IPS DF 6.9 (cell line): ENCODE measurements at regions not wholly inside any gene's neighbourhood (a gene's known extent, or its start where the extent isn't known, plus 50 kb on each side); places are given as distances from the start of the nearest gene placed in this dataset.
"Not testable (repeated sequence)": the region's sequence is repeated elsewhere in the genome, so short reads cannot be mapped to it uniquely, and the experiment has no call there.

Experiments used
- DNase-seq: peaks from one replicate; pipeline ENCODE4 v3.0.0-alpha.2; 2013; ENCODE audit warnings: low read depth, low spot score
- H3K27ac ChIP-seq: one replicate; pipeline ENCODE4 v1.5.1; 2013; ENCODE audit warnings: low read length, control low read depth
- H3K27me3 ChIP-seq: 2 replicates; pipeline ENCODE4 v1.6.1; 2013; ENCODE audit warnings: mild to moderate bottlenecking, low read length; ENCODE audit not compliant: control insufficient read depth, insufficient read depth
- H3K36me3 ChIP-seq: 2 replicates; pipeline ENCODE4 v1.6.1; 2013; ENCODE audit warnings: low read length; ENCODE audit not compliant: control insufficient read depth, insufficient read depth
- H3K4me1 ChIP-seq: 2 replicates; pipeline ENCODE4 v1.6.1; 2013; ENCODE audit warnings: low read length; ENCODE audit not compliant: control insufficient read depth, insufficient read depth
- H3K4me3 ChIP-seq: 2 replicates; pipeline ENCODE4 v1.5.1; 2013; ENCODE audit warnings: mild to moderate bottlenecking, low read length
- H3K9me3 ChIP-seq: 2 replicates; pipeline ENCODE4 v1.6.1; 2013; ENCODE audit warnings: low read length, inconsistent platforms; ENCODE audit not compliant: control insufficient read depth, insufficient read depth
- WGBS: extraction: QIAGEN DNeasy Blood & Tissue Kit; methylation state at CpG from one replicate; pipeline ENCODE4 v1.1.7; 2013; ENCODE audit warnings: mixed read lengths, missing lambda C conversion rate; ENCODE audit not compliant: insufficient read length, insufficient coverage; 5-methylcytosine and 5-hydroxymethylcytosine counted together

DNA sequence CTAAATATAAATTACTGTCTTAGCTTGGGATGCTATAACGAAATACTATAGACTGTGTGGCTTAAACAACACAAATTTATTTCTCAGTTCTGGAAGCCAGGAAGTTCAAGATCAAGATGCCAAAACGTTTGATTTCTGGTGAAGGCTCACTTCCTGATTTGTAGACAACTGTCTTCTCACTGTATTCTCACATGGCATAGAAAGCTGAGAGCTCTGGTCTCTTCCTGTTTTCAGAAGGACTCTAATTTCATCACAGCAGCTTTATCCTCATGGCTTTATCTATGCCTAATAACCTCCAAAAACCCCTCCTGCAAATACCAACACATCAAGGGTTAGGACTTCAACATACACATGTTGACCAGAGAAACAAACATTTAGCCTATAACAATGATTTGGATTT lies 1795.5 kb downstream of the MRPL39 start:
- H3K9me3 ChIP-seq: peaks cover 5% of the 10 kb centered on the region

DNA sequence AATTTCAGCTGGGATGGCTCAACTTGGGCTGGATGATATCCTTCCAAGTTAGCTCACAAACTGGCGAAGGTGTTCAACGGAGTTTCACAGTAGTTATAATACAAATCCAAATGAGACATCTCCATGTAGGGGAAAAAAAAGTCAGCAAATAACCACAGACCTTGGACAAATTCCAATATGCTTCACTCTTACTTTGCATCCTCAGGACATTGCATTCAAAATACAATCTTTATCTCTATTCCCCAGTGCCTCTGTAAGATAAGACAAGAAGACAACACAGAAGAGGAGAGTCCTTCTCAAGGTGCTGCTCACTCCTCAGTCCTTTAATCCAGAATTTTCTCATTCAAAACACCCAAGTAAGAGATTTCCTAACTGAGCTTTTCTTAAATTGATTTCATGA lies 1797.7 kb downstream of the MRPL39 start:
- Histone ChIP-seq H3K27ac (no peak overlapping the region), H3K4me1 (no peaks in the 10 kb centered on the region), H3K27me3 (no peaks in the 10 kb centered on the region), H3K4me3 (no peak overlapping the region), H3K36me3 (no peaks in the 10 kb centered on the region), H3K9me3 (peaks cover 6% of the 10 kb centered on the region)
- no peak for DNase-seq
- WGBS: no CpG with 5 or more reads among the region's 2 CpGs

More for the DNA sequence above, 1795.5 kb downstream of the MRPL39 start:
- no peaks in the 10 kb centered on the region for H3K36me3 ChIP-seq
- H3K27me3 ChIP-seq: no peaks in the 10 kb centered on the region
- WGBS: no CpG with 5 or more reads among the region's 2 CpGs
- DNase-seq: no peak
- H3K4me3 ChIP-seq: no peak overlapping the region
- H3K27ac ChIP-seq: no peak overlapping the region
- H3K4me1 ChIP-seq: no peaks in the 10 kb centered on the region

DNA sequence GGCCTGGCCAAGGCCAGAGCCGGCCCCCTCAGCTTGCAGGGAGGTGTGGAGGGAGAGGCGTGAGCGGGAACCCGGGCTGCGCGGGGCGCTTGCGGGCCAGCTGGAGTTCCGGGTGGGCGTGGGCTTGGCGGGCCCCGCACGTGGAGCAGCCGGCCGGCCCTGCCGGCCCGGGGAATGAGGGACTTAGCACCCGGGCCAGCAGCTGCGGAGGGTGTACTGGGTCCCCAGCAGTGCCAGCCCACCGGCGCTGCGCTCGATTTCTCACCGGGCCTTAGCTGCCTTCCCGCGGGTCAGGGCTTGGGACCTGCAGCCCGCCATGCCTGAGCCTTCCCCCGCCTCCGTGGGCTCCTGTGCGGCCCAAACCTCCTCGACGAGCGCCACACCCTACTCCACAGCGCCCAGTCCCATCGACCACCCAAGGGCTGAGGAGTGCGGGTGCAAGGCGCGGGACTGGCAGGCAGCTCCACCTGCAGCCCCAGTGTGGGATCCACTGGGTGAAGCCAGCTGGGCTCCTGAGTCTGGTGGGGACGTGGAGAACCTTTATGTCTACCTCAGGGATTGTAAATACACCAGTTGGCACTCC lies 1800.2 kb downstream of the MRPL39 start:
- H3K27me3 ChIP-seq, H3K4me1 ChIP-seq: not testable (repeated sequence)
- WGBS: no CpG with 5 or more reads among the region's 39 CpGs

DNA sequence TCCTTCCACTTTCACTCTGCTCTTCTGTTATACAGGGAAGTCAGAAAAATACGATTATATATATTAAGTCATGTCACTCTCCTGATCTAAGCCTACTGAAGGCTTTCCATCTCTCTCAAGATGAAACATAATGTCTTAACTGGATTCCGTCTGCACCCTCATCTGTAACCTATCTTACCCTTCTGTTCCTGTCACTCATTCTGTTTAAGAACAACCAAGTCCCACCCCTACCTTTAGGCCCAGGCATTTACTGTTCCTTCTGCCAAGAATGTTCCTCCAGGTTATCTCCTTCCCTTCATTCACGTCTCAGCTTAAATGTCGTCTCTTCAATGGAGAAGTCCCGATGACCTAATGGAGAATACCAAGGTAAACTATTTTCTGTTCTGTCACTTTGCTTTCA lies 1802.4 kb downstream of the MRPL39 start:
- H3K9me3 ChIP-seq: peaks cover 6% of the 10 kb centered on the region
- H3K4me1 ChIP-seq: no peaks in the 10 kb centered on the region
- no peak for DNase-seq
- no peaks in the 10 kb centered on the region for H3K27me3 ChIP-seq
- no peak overlapping the region for H3K27ac ChIP-seq
- no peaks in the 10 kb centered on the region for H3K36me3 ChIP-seq
- no peak overlapping the region for H3K4me3 ChIP-seq
- no CpG with 5 or more reads among the region's 5 CpGs for WGBS

More for the DNA sequence above, 1800.2 kb downstream of the MRPL39 start:
- H3K27ac ChIP-seq, H3K4me3 ChIP-seq, DNase-seq, H3K9me3 ChIP-seq, H3K36me3 ChIP-seq: not testable (repeated sequence)

DNA sequence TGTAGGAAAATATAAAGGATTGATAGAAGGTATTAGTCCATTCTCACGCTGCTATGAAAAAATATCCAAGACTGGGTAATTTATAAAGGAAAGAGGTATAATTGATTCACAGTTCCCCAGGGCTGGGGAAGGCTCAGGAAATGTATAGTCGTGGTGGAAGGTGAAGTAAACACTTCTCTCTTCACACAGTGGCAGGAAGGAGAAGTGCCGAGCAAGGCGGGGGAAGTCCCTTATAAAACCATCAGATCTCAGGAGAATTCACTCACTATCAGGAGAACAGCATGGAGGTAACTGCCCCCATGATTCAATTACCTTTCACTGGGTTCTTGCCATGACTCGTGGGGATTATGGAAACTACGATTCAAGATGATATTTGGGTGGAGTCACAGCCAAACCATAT lies 1806.0 kb downstream of the MRPL39 start:
- whole genome bisulfite sequencing: no CpG with 5 or more reads among the region's 6 CpGs
- Histone ChIP-seq H3K4me3 (no peak overlapping the region), H3K27ac (no peak overlapping the region), H3K4me1 (no peaks in the 10 kb centered on the region), H3K27me3 (no peaks in the 10 kb centered on the region), H3K36me3 (no peaks in the 10 kb centered on the region), H3K9me3 (peaks cover 6% of the 10 kb centered on the region; the same call in 1 of the 2 replicates)
- DNase-seq: no peak

DNA sequence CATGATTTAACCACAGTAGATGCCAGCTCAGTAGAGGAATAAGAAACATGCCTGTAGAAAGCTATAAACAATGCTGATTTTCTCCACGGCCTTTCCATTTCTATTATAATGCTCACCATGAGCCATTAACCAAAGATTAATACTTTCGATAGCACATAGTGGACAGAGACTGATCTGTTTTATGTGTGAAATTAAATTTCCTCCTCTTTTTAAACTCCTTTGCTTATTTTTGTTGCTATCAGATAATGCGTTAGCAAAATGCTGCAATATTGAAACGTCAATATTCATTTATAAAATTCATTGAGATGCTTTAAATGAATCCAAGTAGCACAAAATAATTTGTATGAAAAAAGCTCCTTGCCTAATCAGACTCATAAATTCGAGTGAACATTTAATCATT lies 1807.9 kb downstream of the MRPL39 start:
- peaks cover 4% of the 10 kb centered on the region; the same call in 1 of the 2 replicates for H3K9me3 ChIP-seq
- H3K27me3 ChIP-seq: no peaks in the 10 kb centered on the region
- H3K4me3 ChIP-seq: no peak overlapping the region
- H3K36me3 ChIP-seq: no peaks in the 10 kb centered on the region
- no peaks in the 10 kb centered on the region for H3K4me1 ChIP-seq
- no peak for DNase-seq
- WGBS: no CpG with 5 or more reads among the region's 5 CpGs
- H3K27ac ChIP-seq: no peak overlapping the region

DNA sequence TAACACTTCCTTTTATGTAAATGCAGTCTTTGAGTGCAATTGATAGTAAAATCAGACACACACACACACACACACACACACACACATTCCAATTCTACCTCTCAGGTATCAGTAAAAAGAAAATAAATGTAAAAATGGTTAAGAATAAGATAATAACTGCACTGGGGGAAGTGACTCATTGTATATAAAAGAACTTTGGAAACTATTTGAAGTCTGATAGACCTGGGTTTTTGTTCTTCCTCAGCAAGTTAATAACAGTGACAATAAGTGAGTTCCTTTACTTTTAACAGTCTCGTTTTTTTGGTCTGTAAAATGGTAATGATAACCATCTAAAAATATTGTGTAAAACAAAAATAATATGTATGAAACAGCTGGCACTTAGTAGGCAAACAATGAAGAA lies 1815.0 kb downstream of the MRPL39 start:
- no peaks in the 10 kb centered on the region for H3K4me1 ChIP-seq
- DNase-seq: no peak
- H3K27me3 ChIP-seq: no peaks in the 10 kb centered on the region
- no peaks in the 10 kb centered on the region; the same call in 1 of the 2 replicates for H3K9me3 ChIP-seq
- H3K4me3 ChIP-seq: no peak overlapping the region
- WGBS: no CpG with 5 or more reads among the region's 1 CpG
- H3K36me3 ChIP-seq: no peaks in the 10 kb centered on the region
- H3K27ac ChIP-seq: no peak overlapping the region

DNA sequence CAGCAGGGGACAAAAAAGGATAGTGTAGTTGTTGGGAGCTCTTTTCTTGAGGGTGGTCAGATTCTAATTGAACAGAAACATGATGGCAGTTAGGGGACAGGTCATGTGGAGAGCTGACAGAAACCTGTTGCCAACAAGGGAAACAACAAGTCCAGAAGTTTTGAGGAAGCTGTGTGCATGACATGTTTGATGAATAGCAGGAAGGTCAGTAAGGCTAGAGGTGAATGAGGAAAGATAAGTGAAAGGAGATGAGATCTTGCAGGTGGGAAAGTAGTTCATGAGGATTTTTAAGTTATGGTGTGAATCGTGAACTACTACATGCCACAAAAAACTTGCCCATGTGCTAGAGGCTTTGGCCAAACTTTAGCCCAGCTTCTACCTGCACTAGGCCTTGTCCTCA lies 1817.4 kb downstream of the MRPL39 start:
- no peak for DNase-seq
- Histone ChIP-seq H3K4me3 (no peak overlapping the region), H3K9me3 (no peaks in the 10 kb centered on the region; the same call in 1 of the 2 replicates), H3K36me3 (no peaks in the 10 kb centered on the region), H3K4me1 (no peaks in the 10 kb centered on the region), H3K27me3 (no peaks in the 10 kb centered on the region), H3K27ac (no peak overlapping the region)
- WGBS: no CpG with 5 or more reads among the region's 1 CpG

DNA sequence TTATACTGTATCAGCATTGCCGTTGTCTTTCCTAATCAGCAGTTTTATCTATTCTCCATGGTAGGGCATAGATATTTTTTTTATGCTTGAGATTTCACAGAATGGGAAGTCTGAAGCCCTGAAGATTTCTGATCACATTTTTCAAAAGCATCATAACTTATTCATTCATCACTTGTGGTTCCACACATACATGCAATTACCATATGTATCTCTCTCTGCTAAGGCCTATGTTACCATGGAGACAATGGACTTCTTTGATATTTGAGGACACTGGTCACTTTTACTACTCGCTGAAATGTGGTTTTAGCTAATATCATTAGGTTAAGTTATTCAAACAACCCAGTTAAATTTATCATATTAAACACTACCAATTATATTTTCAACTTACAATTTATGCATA lies 1827.0 kb downstream of the MRPL39 start:
- no peak overlapping the region for H3K27ac ChIP-seq
- WGBS: no CpG with 5 or more reads among the region's 2 CpGs
- no peak overlapping the region for H3K4me3 ChIP-seq
- H3K4me1 ChIP-seq: no peaks in the 10 kb centered on the region
- H3K27me3 ChIP-seq: no peaks in the 10 kb centered on the region
- peaks cover 2% of the 10 kb centered on the region; the same call in 1 of the 2 replicates for H3K9me3 ChIP-seq
- no peaks in the 10 kb centered on the region for H3K36me3 ChIP-seq
- no peak for DNase-seq

DNA sequence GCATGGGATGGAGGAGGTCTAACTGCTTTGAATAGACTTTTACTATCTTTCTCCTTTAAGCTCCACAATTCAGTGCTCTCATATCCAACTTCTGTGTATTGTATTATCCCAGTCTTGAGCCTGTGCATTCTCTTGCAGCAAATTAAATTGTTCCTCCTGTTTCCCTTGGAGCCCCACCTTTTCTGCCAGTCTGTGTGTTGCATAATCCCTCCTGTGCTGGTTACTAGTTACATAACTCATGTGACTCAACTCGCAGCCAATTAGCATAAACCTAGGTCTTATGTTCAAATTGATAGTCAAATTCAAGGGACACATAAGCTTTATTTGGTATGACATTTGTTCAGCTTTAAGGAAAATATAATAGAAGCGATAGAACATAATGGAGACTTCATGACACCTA lies 1863.5 kb downstream of the MRPL39 start:
- H3K27me3 ChIP-seq: no peaks in the 10 kb centered on the region
- no CpG with 5 or more reads among the region's 2 CpGs for WGBS
- H3K4me1 ChIP-seq: no peaks in the 10 kb centered on the region
- DNase-seq: no peak
- H3K27ac ChIP-seq: no peak overlapping the region
- H3K9me3 ChIP-seq: peaks cover 7% of the 10 kb centered on the region
- H3K36me3 ChIP-seq: no peaks in the 10 kb centered on the region
- no peak overlapping the region for H3K4me3 ChIP-seq

DNA sequence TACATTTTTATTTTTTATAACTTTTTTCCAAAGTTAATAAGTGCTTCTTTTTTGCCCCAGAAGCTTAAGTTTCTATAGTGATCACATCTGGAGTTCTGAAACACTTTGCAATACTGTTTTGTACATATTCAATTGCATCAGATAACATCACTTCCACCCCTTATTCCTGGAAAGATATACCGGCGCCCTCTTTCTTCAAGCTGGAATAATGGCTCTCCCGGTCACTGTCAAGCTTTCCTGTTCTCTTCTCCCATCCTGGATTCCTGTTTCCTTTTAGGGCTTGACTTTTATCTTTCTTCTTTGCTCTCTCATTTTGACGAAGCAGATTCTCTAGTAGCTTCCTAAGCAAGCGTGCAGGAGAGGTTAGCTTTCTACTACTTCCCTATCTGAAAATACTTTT lies 1866.8 kb downstream of the MRPL39 start:
- WGBS: no CpG with 5 or more reads among the region's 5 CpGs
- peaks cover 3% of the 10 kb centered on the region for H3K9me3 ChIP-seq
- no peaks in the 10 kb centered on the region for H3K4me1 ChIP-seq
- H3K27me3 ChIP-seq: no peaks in the 10 kb centered on the region
- H3K27ac ChIP-seq: no peak overlapping the region
- no peak for DNase-seq
- no peaks in the 10 kb centered on the region for H3K36me3 ChIP-seq
- H3K4me3 ChIP-seq: no peak overlapping the region
